ENCODE measurements at regions not wholly inside any gene's neighbourhood (a gene's known extent, or its start where the extent isn't known, plus 50 kb on each side); places are given as distances from the start of the nearest gene placed in this dataset.

DNA sequence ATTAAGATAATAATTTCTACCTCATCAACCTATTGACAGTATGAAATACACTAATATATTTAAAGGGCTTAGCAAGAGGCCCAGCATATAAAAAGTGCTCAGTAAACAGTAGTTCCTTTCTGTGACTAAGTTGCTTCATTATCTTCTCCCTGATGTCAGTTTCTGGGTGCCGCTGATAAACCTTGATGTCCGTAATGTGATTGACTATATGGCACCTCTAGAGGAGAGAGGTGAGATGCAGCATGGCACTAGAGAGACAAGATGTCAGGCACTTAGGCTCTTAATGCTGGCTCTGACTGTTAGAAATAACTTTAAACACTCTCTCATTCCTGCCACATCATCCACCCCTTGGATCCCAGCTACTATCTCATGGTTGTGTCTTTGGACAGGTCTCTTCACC lies 455.9 kb upstream of the KLF4 start:
- H3K4me3 ChIP-seq (ENCODE audit: low read depth, low read length), result no peak overlapping the region
- TF ChIP-seq, protein P1, sequence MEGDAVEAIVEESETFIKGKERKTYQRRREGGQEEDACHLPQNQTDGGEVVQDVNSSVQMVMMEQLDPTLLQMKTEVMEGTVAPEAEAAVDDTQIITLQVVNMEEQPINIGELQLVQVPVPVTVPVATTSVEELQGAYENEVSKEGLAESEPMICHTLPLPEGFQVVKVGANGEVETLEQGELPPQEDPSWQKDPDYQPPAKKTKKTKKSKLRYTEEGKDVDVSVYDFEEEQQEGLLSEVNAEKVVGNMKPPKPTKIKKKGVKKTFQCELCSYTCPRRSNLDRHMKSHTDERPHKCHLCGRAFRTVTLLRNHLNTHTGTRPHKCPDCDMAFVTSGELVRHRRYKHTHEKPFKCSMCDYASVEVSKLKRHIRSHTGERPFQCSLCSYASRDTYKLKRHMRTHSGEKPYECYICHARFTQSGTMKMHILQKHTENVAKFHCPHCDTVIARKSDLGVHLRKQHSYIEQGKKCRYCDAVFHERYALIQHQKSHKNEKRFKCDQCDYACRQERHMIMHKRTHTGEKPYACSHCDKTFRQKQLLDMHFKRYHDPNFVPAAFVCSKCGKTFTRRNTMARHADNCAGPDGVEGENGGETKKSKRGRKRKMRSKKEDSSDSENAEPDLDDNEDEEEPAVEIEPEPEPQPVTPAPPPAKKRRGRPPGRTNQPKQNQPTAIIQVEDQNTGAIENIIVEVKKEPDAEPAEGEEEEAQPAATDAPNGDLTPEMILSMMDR (IDR thresholded peaks at IDR 0.05; ENCODE audit: insufficient read depth, low read depth, low read length, missing control alignments), result no peak
- DNase-seq (ENCODE audit: low read depth), result no peak

DNA sequence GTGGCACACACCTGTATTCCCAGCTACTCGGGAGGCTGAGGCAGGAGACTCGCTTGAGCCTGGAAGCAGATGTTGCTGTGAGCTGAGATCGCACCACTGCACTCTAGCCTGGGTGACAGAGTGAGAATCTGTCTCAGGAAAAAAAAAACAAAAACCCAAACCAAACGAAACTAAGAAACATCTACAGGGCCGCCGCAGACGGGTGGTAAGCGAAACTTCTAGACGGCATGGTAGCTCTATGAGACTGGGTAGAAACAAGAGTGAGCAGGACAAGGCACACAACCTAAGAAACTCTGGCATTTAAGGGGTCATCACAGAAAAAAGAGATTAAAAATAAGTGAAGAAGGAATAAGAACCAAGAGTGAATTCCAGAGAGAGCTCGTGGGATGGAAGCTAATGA lies 454.8 kb upstream of the KLF4 start:
- DNase-seq (ENCODE audit: low read depth), result no peak
- TF ChIP-seq, protein P1 (IDR thresholded peaks at IDR 0.05; ENCODE audit: insufficient read depth, low read depth, low read length, missing control alignments), result no peak
- no peak overlapping the region for H3K4me3 ChIP-seq (ENCODE audit: low read depth, low read length)

DNA sequence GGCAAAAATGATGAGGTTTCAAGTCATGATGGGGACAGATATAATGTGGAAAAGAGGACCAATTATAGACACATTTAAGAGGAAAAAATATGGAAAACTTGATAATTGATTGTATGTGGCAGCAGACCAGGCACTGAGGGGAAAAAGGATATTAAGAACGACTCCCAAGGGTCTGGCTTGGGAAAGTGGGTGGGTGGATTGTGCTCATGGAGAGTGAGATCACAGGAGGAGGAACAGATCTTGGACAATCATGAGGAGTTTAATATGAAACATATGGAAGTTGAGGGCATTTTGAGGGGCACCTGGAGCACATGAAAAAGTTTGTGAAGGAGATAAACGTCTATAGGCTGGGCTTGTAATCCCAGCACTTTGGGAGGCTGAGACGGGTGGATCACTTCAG lies 454.3 kb upstream of the KLF4 start:
- H3K4me3 ChIP-seq (ENCODE audit: low read depth, low read length), result no peak overlapping the region
- TF ChIP-seq, protein P1 (IDR thresholded peaks at IDR 0.05; ENCODE audit: insufficient read depth, low read depth, low read length, missing control alignments), result no peak

DNA sequence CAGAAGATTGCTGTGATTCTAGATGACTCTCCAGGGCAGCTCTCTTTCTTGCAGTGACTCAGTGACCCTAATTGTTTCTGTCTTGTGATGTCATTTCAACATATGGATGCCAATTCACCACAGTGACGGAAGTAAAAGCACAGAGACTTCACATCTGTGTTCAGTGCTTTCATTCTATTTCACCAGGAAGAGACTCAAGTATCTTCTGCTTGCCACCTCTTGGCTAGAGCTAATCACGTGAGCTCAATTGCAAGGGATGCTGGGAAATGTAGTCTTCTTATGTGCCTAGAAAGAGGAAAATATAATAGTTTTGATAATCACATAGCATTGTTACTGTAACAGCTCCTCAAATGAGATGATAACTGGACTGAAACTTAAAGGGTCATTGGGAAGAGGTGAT lies 453.3 kb upstream of the KLF4 start:
- H3K4me3 ChIP-seq (ENCODE audit: low read depth, low read length), result no peak overlapping the region
- DNase-seq (ENCODE audit: low read depth), result peak; percentile 44
- TF ChIP-seq, protein P1 (IDR thresholded peaks at IDR 0.05; ENCODE audit: insufficient read depth, low read depth, low read length, missing control alignments), result no peak

More for the DNA sequence above, 454.3 kb upstream of the KLF4 start:
- DNase-seq (ENCODE audit: low read depth), result no peak

DNA sequence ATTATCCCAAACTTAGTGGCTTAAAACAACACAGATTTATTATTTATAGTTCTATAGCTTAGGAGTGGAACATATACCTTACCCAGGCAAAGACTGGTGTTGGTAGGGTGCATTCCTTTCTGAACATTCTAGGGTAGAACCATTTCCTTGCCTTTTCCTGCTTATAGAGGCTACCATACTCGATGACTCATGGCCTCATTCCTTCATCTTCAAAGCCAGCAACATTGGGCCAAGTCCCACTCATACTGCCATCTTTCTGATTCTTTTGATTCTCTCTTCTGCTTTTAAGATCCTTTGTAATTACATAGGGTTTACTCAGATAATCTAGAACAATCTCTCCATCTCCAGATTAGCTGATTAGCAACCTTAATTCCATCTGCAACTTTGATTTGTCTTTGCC lies 452.7 kb upstream of the KLF4 start:
- H3K4me3 ChIP-seq (ENCODE audit: low read depth, low read length), result no peak overlapping the region
- no peak for DNase-seq (ENCODE audit: low read depth)
- TF ChIP-seq, protein P1 (IDR thresholded peaks at IDR 0.05; ENCODE audit: insufficient read depth, low read depth, low read length, missing control alignments), result no peak

DNA sequence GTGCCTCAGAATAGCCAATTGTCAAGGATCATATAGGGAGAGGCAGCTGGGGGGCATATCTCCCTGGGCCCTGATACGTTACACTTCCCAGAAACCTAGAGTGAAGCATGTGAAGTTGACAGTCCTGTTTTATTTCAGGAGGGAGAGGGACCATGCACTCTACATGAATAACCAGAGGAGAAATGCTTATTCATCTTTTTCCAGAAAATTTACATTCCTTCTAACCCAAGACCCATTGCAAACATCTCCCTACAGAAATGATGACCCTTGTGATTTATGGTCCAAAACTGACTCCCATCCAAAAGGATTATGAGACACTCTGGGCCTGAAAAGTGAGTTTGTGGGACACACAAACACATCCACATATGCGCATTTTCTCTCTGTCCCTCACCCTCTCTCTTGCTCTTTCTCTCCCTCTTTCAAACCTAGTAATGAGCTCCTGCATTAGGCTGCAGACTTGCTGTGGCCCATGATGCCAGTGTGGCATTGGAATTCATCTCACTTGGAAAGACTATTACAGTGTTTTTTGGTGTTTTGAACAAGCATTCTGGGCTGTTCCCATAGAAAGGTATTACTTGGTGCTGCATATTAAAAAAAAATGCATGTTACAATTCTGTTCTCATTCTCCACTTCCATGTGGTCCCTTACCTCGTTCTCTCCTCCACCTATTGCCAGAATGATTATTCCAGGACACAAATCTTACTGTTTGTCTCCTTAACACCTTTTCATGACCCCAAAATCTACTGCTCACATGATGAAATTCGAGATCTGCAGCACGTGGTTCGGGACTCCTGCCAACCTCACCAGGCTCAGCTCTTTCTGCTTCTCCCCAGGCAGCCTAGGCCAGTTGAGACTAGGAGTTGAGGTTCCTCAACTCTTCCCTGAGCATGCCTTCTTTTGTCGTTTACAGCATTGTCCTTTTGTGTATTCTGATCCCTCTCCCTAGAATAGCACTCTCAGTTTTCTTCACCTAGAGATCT lies 451.3 kb upstream of the KLF4 start:
- TF ChIP-seq, protein P1 (IDR thresholded peaks at IDR 0.05; ENCODE audit: insufficient read depth, low read depth, low read length, missing control alignments), result no peak
- no peak overlapping the region for H3K4me3 ChIP-seq (ENCODE audit: low read depth, low read length)
- no peak for DNase-seq (ENCODE audit: low read depth)
